SK-N-SH (cell line): ENCODE measurements at regions not wholly inside any gene's neighbourhood (a gene's known extent, or its start where the extent isn't known, plus 50 kb on each side); places are given as distances from the start of the nearest gene placed in this dataset.
"Not testable (repeated sequence)": the region's sequence is repeated elsewhere in the genome, so short reads cannot be mapped to it uniquely, and the experiment has no call there.

Experiments used
- CTCF ChIA-PET: fragments of 300-600, 350-600 bp; formaldehyde crosslinking; extraction: SDS; loops from one replicate; lab custom pipeline; 2021; lab: Yijun Ruan, JAX
- POLR2A ChIA-PET: fragments of 350-600 bp; sonication (Branson Sonifier 250); formaldehyde crosslinking; extraction: SDS; loops from one replicate; lab custom pipeline; 2020; ENCODE audit warnings: antibody characterized with exemption, inconsistent platforms; lab: Yijun Ruan, JAX
- DNase-seq: peaks from one replicate; pipeline ENCODE4 v3.0.0; 2012
- H2AFZ ChIP-seq: fragments of 200-600 bp; sonication (generic); 2 replicates; pipeline ENCODE4 v1.8.1; 2016; ENCODE audit warnings: antibody characterized with exemption, mild to moderate bottlenecking, low read depth
- H3F3A ChIP-seq: fragments of 200-600 bp; sonication (generic); replicated peaks from 2 replicates; pipeline ENCODE3; 2016; ENCODE audit warnings: antibody characterized with exemption, mild to moderate bottlenecking; ENCODE audit not compliant: insufficient read depth
- H3K27ac ChIP-seq, 2 experiments: fragments of 200-500 bp in 1 of 2; fragments of 200-600 bp in 1 of 2; sonication (Bioruptor generic) in 1 of 2; sonication (generic), shearing (Covaris generic) in 1 of 2; 2 replicates each; pipeline versions ENCODE4 v1.5.1 to v1.6.1; 2014 to 2016; ENCODE audit warnings: low read depth in 2 of 2, inconsistent platforms in 1 of 2, low read length in 1 of 2, mild to moderate bottlenecking in 1 of 2, mixed read lengths in 1 of 2
- H3K27me3 ChIP-seq: fragments of 200-600 bp; sonication (generic), shearing (Covaris generic); 2 replicates; pipeline ENCODE4 v1.6.1; 2016; ENCODE audit warnings: mixed run types; ENCODE audit not compliant: insufficient read depth
- H3K36me3 ChIP-seq, 2 experiments: fragments of 200-500 bp in 1 of 2; fragments of 200-600 bp in 1 of 2; sonication (Bioruptor generic) in 1 of 2; sonication (generic) in 1 of 2; replicated peaks in 1 of 2; 2 replicates each; pipeline versions ENCODE3 to v1.5.1; 2014 to 2016; ENCODE audit warnings: low read length in 1 of 2, mild to moderate bottlenecking in 1 of 2; ENCODE audit not compliant: insufficient read depth in 2 of 2, control insufficient read depth in 1 of 2
- H3K4me1 ChIP-seq, 2 experiments: fragments of 200-500 bp in 1 of 2; fragments of 200-600 bp in 1 of 2; sonication (Bioruptor generic) in 1 of 2; sonication (generic), shearing (Covaris generic) in 1 of 2; 2 replicates each; pipeline versions ENCODE4 v1.5.1 to v1.6.1; 2014 to 2016; ENCODE audit warnings: low read depth in 1 of 2, low read length in 1 of 2, mixed run types in 1 of 2; ENCODE audit not compliant: insufficient read depth in 2 of 2, control insufficient read depth in 1 of 2
- H3K4me2 ChIP-seq: fragments of 200-600 bp; sonication (generic), shearing (Covaris generic); 2 replicates; pipeline ENCODE4 v1.6.1; 2017; ENCODE audit warnings: mixed run types
- H3K4me3 ChIP-seq, 2 experiments: fragments of 200-500 bp in 1 of 2; fragments of 200-600 bp in 1 of 2; sonication (Bioruptor generic) in 1 of 2; sonication (generic), shearing (Covaris generic) in 1 of 2; 2 replicates each; pipeline versions ENCODE4 v1.5.1 to v1.8.1; 2014 to 2016; ENCODE audit warnings: low read depth in 2 of 2, inconsistent platforms in 1 of 2, low read length in 1 of 2, mild to moderate bottlenecking in 1 of 2, mixed read lengths in 1 of 2, moderate library complexity in 1 of 2
- H3K79me2 ChIP-seq: fragments of 200-600 bp; sonication (generic); 2 replicates; pipeline ENCODE4 v1.8.1; 2017; ENCODE audit warnings: mild to moderate bottlenecking; ENCODE audit not compliant: insufficient read depth
- H3K9ac ChIP-seq: fragments of 200-600 bp; sonication (generic); 2 replicates; pipeline ENCODE4 v1.6.1; 2017; ENCODE audit warnings: mixed run types
- H3K9me2 ChIP-seq: fragments of 200-600 bp; sonication (generic); 2 replicates; pipeline ENCODE4 v1.6.1; 2017; ENCODE audit warnings: mixed run types
- H3K9me3 ChIP-seq: fragments of 200-600 bp; sonication (generic); 2 replicates; pipeline ENCODE4 v1.6.1; 2017; ENCODE audit warnings: mixed run types, mild to moderate bottlenecking, moderate library complexity
- H4K20me1 ChIP-seq: fragments of 200-600 bp; sonication (generic); 2 replicates; pipeline ENCODE4 v1.6.1; 2017; ENCODE audit warnings: mild to moderate bottlenecking, mixed run types; ENCODE audit not compliant: insufficient read depth
- ELF1 ChIP-seq: IDR thresholded peaks from 2 replicates; pipeline ENCODE4 v1.4.0; 2012
- FOSL2 ChIP-seq: IDR thresholded peaks from 2 replicates; pipeline ENCODE4 v1.4.0; 2012; ENCODE audit warnings: low read depth, mild to moderate bottlenecking, moderate library complexity, borderline replicate concordance
- GATA2 ChIP-seq: sonication (generic); formaldehyde crosslinking; IDR thresholded peaks from 2 replicates; pipeline ENCODE4 v1.5.0; 2020; ENCODE audit warnings: mild to moderate bottlenecking, missing genetic modification reagents
- POLR2AphosphoS5 ChIP-seq: IDR thresholded peaks from 2 replicates; pipeline ENCODE4 v1.6.1; 2012; ENCODE audit warnings: low read depth, low read length
- SIN3A ChIP-seq: IDR thresholded peaks from 2 replicates; pipeline ENCODE4 v1.6.1; 2012; ENCODE audit warnings: low read depth, mild to moderate bottlenecking, low read length, moderate library complexity, borderline replicate concordance
- WGBS: methylation state at CpG from one replicate; pipeline ENCODE4 v1.1.6; 2017; ENCODE audit warnings: low lambda C conversion rate; 5-methylcytosine and 5-hydroxymethylcytosine counted together
- TF ChIP-seq, protein P1 (sequence below): IDR thresholded peaks from 2 replicates; pipeline ENCODE4; 2012

DNA sequence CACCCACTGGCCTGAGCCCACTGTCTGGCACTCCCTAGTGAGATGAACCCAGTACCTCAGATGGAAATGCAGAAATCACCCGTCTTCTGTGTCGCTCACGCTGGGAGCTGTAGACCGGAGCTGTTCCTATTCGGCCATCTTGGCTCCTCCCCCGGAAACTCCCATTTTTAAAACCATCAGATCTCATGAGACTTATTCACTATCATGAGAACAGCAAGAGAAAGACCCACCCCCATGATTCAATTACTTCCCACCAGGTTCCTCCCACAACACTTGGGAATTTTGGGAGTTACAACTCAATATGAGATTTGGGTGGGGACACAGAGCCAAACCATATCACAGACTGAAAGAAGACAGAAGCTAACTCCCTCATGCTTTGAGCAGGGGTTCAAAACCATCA lies 134.5 kb downstream of the SLC39A8 start:
- H3K4me2 ChIP-seq, H4K20me1 ChIP-seq, H3K4me3 ChIP-seq, H3K79me2 ChIP-seq, H3K9me2 ChIP-seq, H3K9me3 ChIP-seq, H3K4me1 ChIP-seq, POLR2A ChIA-PET, CTCF ChIA-PET, H3K36me3 ChIP-seq, H3K27ac ChIP-seq, H3F3A ChIP-seq, H3K9ac ChIP-seq, H3K27me3 ChIP-seq, H2AFZ ChIP-seq, DNase-seq: not testable (repeated sequence)
- WGBS: no CpG with 5 or more reads among the region's 6 CpGs

DNA sequence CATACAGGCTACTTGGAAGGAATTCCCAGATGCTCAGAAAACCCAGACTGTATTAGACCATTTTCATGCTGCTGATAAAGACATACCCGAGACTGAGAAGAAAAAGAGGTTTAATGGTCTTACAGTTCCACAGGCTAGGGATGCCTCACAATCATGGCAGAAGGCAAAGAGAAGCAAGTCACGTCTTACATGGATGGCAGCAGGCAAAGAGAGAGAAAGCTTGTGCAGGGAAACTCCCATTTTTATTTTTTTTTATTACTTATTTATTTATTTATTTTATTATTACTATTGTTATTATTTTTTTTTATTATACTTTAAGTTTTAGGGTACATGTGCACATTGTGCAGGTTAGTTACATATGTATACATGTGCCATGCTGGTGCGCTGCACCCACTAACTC lies 140.6 kb downstream of the SLC39A8 start:
- H3K9me2 ChIP-seq, H3K4me1 ChIP-seq, H3K27ac ChIP-seq, H3F3A ChIP-seq, H3K36me3 ChIP-seq, H2AFZ ChIP-seq, H3K9me3 ChIP-seq, H3K4me3 ChIP-seq, POLR2A ChIA-PET, H3K79me2 ChIP-seq, H3K27me3 ChIP-seq, DNase-seq, H4K20me1 ChIP-seq, H3K4me2 ChIP-seq, H3K9ac ChIP-seq, CTCF ChIA-PET: not testable (repeated sequence)
- 78% methylated on average over 3 of the region's 3 CpGs for whole genome bisulfite sequencing

DNA sequence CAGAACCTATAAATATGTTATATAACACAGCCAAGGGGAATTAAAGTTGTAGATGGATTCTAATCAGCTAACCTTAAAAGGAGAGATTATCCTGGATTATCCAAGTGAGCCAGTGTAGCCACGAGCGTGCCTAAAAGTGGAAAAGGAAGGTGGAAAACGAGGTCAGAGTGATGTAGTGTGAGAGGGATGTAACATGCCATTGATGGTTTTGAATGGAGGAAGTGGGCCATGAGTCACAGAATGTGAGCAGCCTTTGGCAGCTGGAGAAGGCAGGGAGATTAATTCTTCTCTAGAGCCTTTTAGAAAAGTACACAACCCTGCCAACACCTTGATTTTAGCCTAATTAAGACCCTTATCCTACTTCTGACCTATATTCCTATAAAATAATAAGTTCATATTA lies 149.1 kb downstream of the SLC39A8 start:
- Histone ChIP-seq H3K79me2 (no peaks in the 10 kb centered on the region), H3K4me1 (no peaks in the 10 kb centered on the region), H3K4me3 (no peak overlapping the region), H3K27me3 (no peaks in the 10 kb centered on the region), H3K9me2 (no peaks in the 10 kb centered on the region), H3K9me3 (no peaks in the 10 kb centered on the region), H3F3A (no peaks in the 10 kb centered on the region), H4K20me1 (no peaks in the 10 kb centered on the region), H3K4me2 (no peak overlapping the region), H3K36me3 (no peaks in the 10 kb centered on the region), H2AFZ (no peak overlapping the region), H3K27ac (no peak overlapping the region), H3K9ac (no peak overlapping the region)
- WGBS: 36% methylated on average over 3 of the region's 3 CpGs
- DNase-seq: no peak
- TF ChIP-seq FOSL2 (peak; percentile 43; the same call in 1 of the 2 replicates), GATA2 (CRISPR knock-in tag) (no peak)
- TF ChIP-seq, protein P1, sequence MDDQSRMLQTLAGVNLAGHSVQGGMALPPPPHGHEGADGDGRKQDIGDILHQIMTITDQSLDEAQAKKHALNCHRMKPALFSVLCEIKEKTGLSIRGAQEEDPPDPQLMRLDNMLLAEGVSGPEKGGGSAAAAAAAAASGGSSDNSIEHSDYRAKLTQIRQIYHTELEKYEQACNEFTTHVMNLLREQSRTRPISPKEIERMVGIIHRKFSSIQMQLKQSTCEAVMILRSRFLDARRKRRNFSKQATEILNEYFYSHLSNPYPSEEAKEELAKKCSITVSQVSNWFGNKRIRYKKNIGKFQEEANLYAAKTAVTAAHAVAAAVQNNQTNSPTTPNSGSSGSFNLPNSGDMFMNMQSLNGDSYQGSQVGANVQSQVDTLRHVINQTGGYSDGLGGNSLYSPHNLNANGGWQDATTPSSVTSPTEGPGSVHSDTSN: peak; percentile 47; the same call in 1 of the 2 replicates
- ChIA-PET POLR2A (no interaction called here), CTCF (no interaction called here)

DNA sequence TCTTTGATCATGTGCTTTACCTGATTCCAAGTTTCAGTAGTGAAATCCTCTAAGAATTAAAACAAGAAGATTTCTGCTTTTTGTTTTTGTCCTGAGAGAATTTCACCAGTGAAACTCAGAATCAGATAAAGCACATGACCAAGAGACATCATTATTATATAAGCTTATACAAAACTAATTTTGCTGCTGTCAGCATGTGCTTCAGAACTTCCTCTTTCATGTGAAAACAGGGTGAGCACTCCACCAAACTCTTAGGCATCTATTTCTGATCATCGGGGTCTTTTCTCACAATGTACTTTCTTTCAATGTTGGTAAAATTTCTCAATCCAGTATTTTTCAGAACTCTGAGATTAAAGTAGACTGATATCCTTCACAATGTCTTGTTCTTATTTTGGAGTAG lies 152.1 kb downstream of the SLC39A8 start:
- Histone ChIP-seq H3K9ac (no peak overlapping the region), H3K9me3 (no peaks in the 10 kb centered on the region), H3K27ac (no peak overlapping the region), H3F3A (no peaks in the 10 kb centered on the region), H4K20me1 (no peaks in the 10 kb centered on the region), H3K9me2 (no peaks in the 10 kb centered on the region), H3K79me2 (no peaks in the 10 kb centered on the region), H3K4me1 (no peaks in the 10 kb centered on the region), H3K27me3 (no peaks in the 10 kb centered on the region), H2AFZ (no peak overlapping the region), H3K36me3 (no peaks in the 10 kb centered on the region), H3K4me3 (no peak overlapping the region), H3K4me2 (no peak overlapping the region)
- TF ChIP-seq SIN3A: no peak
- no peak for TF ChIP-seq ELF1
- TF ChIP-seq POLR2AphosphoS5: no peak
- ChIA-PET POLR2A (no interaction called here), CTCF (no interaction called here)
- 92% methylated on average over 1 of the region's 1 CpG for WGBS
- no peak for DNase-seq
